GM12872 (cell line): ENCODE measurements at regions not wholly inside any gene's neighbourhood (a gene's known extent, or its start where the extent isn't known, plus 50 kb on each side); places are given as distances from the start of the nearest gene placed in this dataset.

Experiments used
- CTCF ChIP-seq: IDR thresholded peaks from 3 replicates; pipeline ENCODE4 v1.5.1; 2011; ENCODE audit warnings: low read depth, mild to moderate bottlenecking, low read length, moderate library complexity; ENCODE audit not compliant: insufficient read depth

GRCh38 chr7:131174855-131175254, 152.8 kb upstream of the MKLN1 start:
- TF ChIP-seq CTCF, result no peak

- no peak for TF ChIP-seq CTCF
These were observed 145.1 kb upstream of the MKLN1 start for GRCh38 chr7:131182446-131183058.

- TF ChIP-seq CTCF, result no peak
These were observed 144.6 kb upstream of the MKLN1 start for GRCh38 chr7:131183072-131183471.

- no peak for TF ChIP-seq CTCF
These were observed 144.0 kb upstream of the MKLN1 start for GRCh38 chr7:131183611-131184119.

- no peak for TF ChIP-seq CTCF
These were observed 140.9 kb upstream of the MKLN1 start for GRCh38 chr7:131186816-131187215.

- no peak for TF ChIP-seq CTCF
These were observed 139.0 kb upstream of the MKLN1 start for GRCh38 chr7:131188367-131189339.

GRCh38 chr7:131189488-131189887, 138.2 kb upstream of the MKLN1 start:
- no peak for TF ChIP-seq CTCF
